GM12873 (cell line): ENCODE measurements at regions not wholly inside any gene's neighbourhood (a gene's known extent, or its start where the extent isn't known, plus 50 kb on each side); places are given as distances from the start of the nearest gene placed in this dataset.
A peak's percentile ranks its signal among the peaks of the same experiment; 100 is the strongest.

ENCODE experiments used
- CTCF ChIP-seq: IDR thresholded peaks from 2 replicates; pipeline ENCODE4 v1.5.1; 2012; ENCODE audit warnings: low read depth, mild to moderate bottlenecking, moderate library complexity, low read length, control low read depth; ENCODE audit not compliant: insufficient read depth; ENCODE audit errors: missing control alignments

- peak; percentile 66 for TF ChIP-seq CTCF
Observed at GRCh38 chr2:198314559-198315153, 510.3 kb downstream of the PLCL1 start.

GRCh38 chr2:198312596-198313483 is 508.4 kb downstream of the PLCL1 start:
- TF ChIP-seq CTCF = no peak

- no peak for TF ChIP-seq CTCF
Observed at GRCh38 chr2:198311020-198311419, 506.6 kb downstream of the PLCL1 start.

- peak; percentile 74 for TF ChIP-seq CTCF
Observed at GRCh38 chr2:198309673-198310280, 505.4 kb downstream of the PLCL1 start.

- no peak for TF ChIP-seq CTCF
Observed at GRCh38 chr2:198309081-198309480, 504.7 kb downstream of the PLCL1 start.

GRCh38 chr2:198308368-198308767 is 504.0 kb downstream of the PLCL1 start:
- no peak for TF ChIP-seq CTCF

- no peak for TF ChIP-seq CTCF
Observed at GRCh38 chr2:198307093-198307492, 502.7 kb downstream of the PLCL1 start.
